CD4-positive, alpha-beta T cell treated with Interleukin-21 for 1 hour (primary cell): ENCODE measurements at regions not wholly inside any gene's neighbourhood (a gene's known extent, or its start where the extent isn't known, plus 50 kb on each side); places are given as distances from the start of the nearest gene placed in this dataset.

Source experiments
- DNase-seq: peaks from one replicate; pipeline ENCODE4 v3.0.0-alpha.2; 2020

DNA sequence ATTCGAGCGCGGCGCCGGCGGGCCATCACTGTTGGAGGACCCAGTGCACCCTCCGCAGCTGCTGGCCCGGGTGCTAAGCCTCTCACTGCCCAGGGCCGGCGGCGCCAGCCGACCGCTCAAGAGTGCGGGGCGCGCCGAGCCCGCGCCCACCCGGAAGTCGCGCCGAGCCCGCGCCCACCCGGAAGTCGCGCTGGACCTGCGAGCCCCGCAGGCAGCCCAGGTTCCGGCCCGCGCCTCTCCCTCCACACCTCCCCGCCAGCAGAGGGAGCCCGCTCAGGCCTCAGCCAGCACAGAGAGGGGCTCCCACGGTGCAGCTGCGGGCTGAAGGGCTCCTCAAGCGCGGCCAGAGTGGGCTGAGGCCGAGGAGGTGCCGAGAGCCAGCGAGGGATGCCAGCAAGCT lies 170.8 kb downstream of the GTF2H2C_2 start:
- DNase-seq: peak; percentile 0
